GM23338 (cell line): ENCODE measurements at regions not wholly inside any gene's neighbourhood (a gene's known extent, or its start where the extent isn't known, plus 50 kb on each side); places are given as distances from the start of the nearest gene placed in this dataset.

Experiments used
- ATAC-seq: fragments of 200-7000 bp; cut with Tn5 transposase; 3 replicates; pipeline ENCODE4 v1.9.1; 2020
- DNase-seq: peaks from one replicate; pipeline ENCODE4 v3.0.0-alpha.2; 2015; ENCODE audit warnings: low spot score
- H2AFZ ChIP-seq: fragments of 200-600 bp; sonication (generic); 2 replicates; pipeline ENCODE4 v1.8.0; 2016; ENCODE audit warnings: antibody characterized with exemption, mild to moderate bottlenecking, moderate library complexity
- H3F3A ChIP-seq: fragments of 200-600 bp; sonication (generic); replicated peaks from 2 replicates; pipeline ENCODE4 v1.8.0; 2017; ENCODE audit warnings: antibody characterized with exemption, mixed run types, low read depth
- H3K27ac ChIP-seq: fragments of 200-600 bp; sonication (generic); 2 replicates; pipeline ENCODE4 v1.6.1; 2016; ENCODE audit warnings: low read depth
- H3K27me3 ChIP-seq: fragments of 200-600 bp; sonication (generic); 2 replicates; pipeline ENCODE4 v1.8.0; 2016; ENCODE audit warnings: mild to moderate bottlenecking, mixed run types, moderate library complexity; ENCODE audit not compliant: insufficient read depth
- H3K36me3 ChIP-seq: fragments of 200-600 bp; sonication (generic); 2 replicates; pipeline ENCODE4 v1.8.0; 2016; ENCODE audit warnings: mild to moderate bottlenecking; ENCODE audit not compliant: insufficient read depth
- H3K4me1 ChIP-seq: fragments of 200-600 bp; sonication (generic); 2 replicates; pipeline ENCODE4 v1.8.0; 2016; ENCODE audit warnings: mild to moderate bottlenecking, moderate library complexity; ENCODE audit not compliant: insufficient read depth
- H3K4me2 ChIP-seq: fragments of 200-600 bp; sonication (generic); 2 replicates; pipeline ENCODE4 v1.7.1; 2017; ENCODE audit warnings: mixed run types
- H3K4me3 ChIP-seq: fragments of 200-600 bp; sonication (generic); 2 replicates; pipeline ENCODE4 v1.6.1; 2016; ENCODE audit warnings: mixed run types
- H3K79me2 ChIP-seq: fragments of 200-600 bp; sonication (generic); replicated peaks from 2 replicates; pipeline ENCODE4 v1.8.0; 2017; ENCODE audit warnings: mild to moderate bottlenecking; ENCODE audit not compliant: insufficient read depth
- H3K9me2 ChIP-seq: fragments of 200-600 bp; sonication (generic); 2 replicates; pipeline ENCODE4 v1.8.0; 2017; ENCODE audit not compliant: insufficient read depth
- H4K20me1 ChIP-seq: fragments of 200-600 bp; sonication (generic); replicated peaks from 2 replicates; pipeline ENCODE4 v1.8.0; 2017; ENCODE audit warnings: mild to moderate bottlenecking; ENCODE audit not compliant: insufficient read depth
- H3K27ac Mint-ChIP-seq: 2 replicates; pipeline ENCODE4 v1.8.0; 2020; ENCODE audit warnings: inconsistent platforms, mild to moderate bottlenecking, moderate library complexity, mixed read lengths
- H3K27me3 Mint-ChIP-seq: 3 replicates; pipeline ENCODE4 v1.8.0; 2022; ENCODE audit warnings: low read depth, mild to moderate bottlenecking, moderate library complexity, mixed read lengths, inconsistent platforms; ENCODE audit not compliant: insufficient read depth, poor library complexity
- H3K36me3 Mint-ChIP-seq: 3 replicates; pipeline ENCODE4 v1.8.0; 2021; ENCODE audit warnings: low read depth, mild to moderate bottlenecking, inconsistent platforms, moderate library complexity, mixed read lengths
- H3K4me1 Mint-ChIP-seq: 3 replicates; pipeline ENCODE4 v1.8.0; 2020; ENCODE audit warnings: mild to moderate bottlenecking, inconsistent platforms, mixed read lengths
- H3K4me3 Mint-ChIP-seq: 3 replicates; pipeline ENCODE4 v1.8.0; 2021; ENCODE audit warnings: moderate library complexity, mild to moderate bottlenecking, inconsistent platforms, mixed read lengths
- H3K9me3 Mint-ChIP-seq: 3 replicates; pipeline ENCODE4 v1.8.0; 2020; ENCODE audit warnings: moderate library complexity, mild to moderate bottlenecking, inconsistent platforms, mixed read lengths
- CREB1 ChIP-seq: fragments of 250-450 bp; sonication (Bioruptor Pico); IDR thresholded peaks from 2 replicates; pipeline ENCODE4 v1.5.0; 2020; ENCODE audit warnings: low read depth, mild to moderate bottlenecking, moderate library complexity
- EZH2 ChIP-seq: fragments of 200-600 bp; sonication (generic); IDR thresholded peaks from one replicate; pipeline ENCODE4 v1.8.0; 2017; ENCODE audit warnings: antibody characterized with exemption, mild to moderate bottlenecking, low read depth; ENCODE audit not compliant: unreplicated experiment
- EZH2phosphoT487 ChIP-seq: fragments of 200-600 bp; sonication (generic); IDR thresholded peaks from one replicate; pipeline ENCODE4 v1.8.1; 2018; ENCODE audit warnings: antibody characterized with exemption; ENCODE audit not compliant: unreplicated experiment
- JUNB ChIP-seq: IDR thresholded peaks from one replicate; pipeline ENCODE4 v1.6.1; 2016; ENCODE audit warnings: antibody characterized with exemption; ENCODE audit not compliant: unreplicated experiment
- NANOG ChIP-seq: IDR thresholded peaks from 2 replicates; pipeline ENCODE4 v1.6.1; 2016; ENCODE audit warnings: antibody characterized with exemption, borderline replicate concordance
- POLR2AphosphoS5 ChIP-seq: IDR thresholded peaks from 2 replicates; pipeline ENCODE4 v1.6.1; 2016; ENCODE audit warnings: antibody characterized with exemption, low read depth
- STAT1 ChIP-seq: IDR thresholded peaks from one replicate; pipeline ENCODE4 v1.6.1; 2016; ENCODE audit warnings: antibody characterized with exemption; ENCODE audit not compliant: unreplicated experiment
- ZNF114 ChIP-seq: fragments of 250-450 bp; sonication (Bioruptor Pico); IDR thresholded peaks from 2 replicates; pipeline ENCODE4 v1.5.0; 2020; ENCODE audit warnings: mild to moderate bottlenecking, moderate library complexity
- ZNF331 ChIP-seq: fragments of 250-450 bp; sonication (Bioruptor Pico); IDR thresholded peaks from 2 replicates; pipeline ENCODE4 v1.5.0; 2020; ENCODE audit warnings: low read depth, mild to moderate bottlenecking, moderate library complexity
- TF ChIP-seq, protein P1 (sequence below), 2 experiments: fragments of 200-600 bp in 1 of 2; sonication (generic) in 1 of 2; conservative IDR thresholded peaks; 2 replicates each; pipeline versions ENCODE4 v1.5.1 to v1.6.1; 2016 to 2017; ENCODE audit warnings: antibody characterized with exemption in 2 of 2, low read depth in 2 of 2, mild to moderate bottlenecking in 2 of 2, moderate library complexity in 1 of 2
- TF ChIP-seq, protein P2 (sequence below): IDR thresholded peaks from 2 replicates; pipeline ENCODE4 v1.6.1; 2016; ENCODE audit warnings: antibody characterized with exemption
- TF ChIP-seq, protein P3 (sequence below): IDR thresholded peaks from one replicate; pipeline ENCODE4 v1.6.1; 2018; ENCODE audit warnings: antibody characterized with exemption; ENCODE audit not compliant: unreplicated experiment

DNA sequence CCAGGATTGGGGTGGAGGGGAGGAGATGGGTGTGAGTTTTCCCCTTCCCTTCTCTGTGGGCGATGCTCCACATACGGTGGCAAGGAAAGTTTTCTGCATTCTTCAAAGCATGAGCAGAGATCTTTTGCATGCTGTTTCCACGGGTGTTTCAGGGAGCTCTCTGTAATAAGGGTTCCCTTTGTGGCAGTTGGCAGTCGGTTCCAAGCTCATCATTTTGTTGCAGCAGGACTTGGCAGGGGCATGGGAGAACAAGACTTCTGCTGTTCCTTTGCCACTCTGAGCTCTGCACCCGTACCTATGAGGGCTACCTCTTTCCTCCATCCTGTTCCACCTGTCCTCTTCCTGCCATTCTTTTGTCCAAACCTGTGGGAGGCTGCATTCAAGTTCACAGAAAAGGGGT is 71.3 kb upstream of the SPRED2 start (continued):
- no peak for TF ChIP-seq POLR2AphosphoS5
- TF ChIP-seq EZH2phosphoT487 = no peak
- TF ChIP-seq STAT1 = no peak
- TF ChIP-seq NANOG = no peak
- TF ChIP-seq, protein P1, sequence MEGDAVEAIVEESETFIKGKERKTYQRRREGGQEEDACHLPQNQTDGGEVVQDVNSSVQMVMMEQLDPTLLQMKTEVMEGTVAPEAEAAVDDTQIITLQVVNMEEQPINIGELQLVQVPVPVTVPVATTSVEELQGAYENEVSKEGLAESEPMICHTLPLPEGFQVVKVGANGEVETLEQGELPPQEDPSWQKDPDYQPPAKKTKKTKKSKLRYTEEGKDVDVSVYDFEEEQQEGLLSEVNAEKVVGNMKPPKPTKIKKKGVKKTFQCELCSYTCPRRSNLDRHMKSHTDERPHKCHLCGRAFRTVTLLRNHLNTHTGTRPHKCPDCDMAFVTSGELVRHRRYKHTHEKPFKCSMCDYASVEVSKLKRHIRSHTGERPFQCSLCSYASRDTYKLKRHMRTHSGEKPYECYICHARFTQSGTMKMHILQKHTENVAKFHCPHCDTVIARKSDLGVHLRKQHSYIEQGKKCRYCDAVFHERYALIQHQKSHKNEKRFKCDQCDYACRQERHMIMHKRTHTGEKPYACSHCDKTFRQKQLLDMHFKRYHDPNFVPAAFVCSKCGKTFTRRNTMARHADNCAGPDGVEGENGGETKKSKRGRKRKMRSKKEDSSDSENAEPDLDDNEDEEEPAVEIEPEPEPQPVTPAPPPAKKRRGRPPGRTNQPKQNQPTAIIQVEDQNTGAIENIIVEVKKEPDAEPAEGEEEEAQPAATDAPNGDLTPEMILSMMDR (conservative IDR thresholded peaks at IDR 0.05; ENCODE audit: low read depth in 2 of 2) = no peak
- TF ChIP-seq ZNF331 = no peak
- TF ChIP-seq, protein P2, sequence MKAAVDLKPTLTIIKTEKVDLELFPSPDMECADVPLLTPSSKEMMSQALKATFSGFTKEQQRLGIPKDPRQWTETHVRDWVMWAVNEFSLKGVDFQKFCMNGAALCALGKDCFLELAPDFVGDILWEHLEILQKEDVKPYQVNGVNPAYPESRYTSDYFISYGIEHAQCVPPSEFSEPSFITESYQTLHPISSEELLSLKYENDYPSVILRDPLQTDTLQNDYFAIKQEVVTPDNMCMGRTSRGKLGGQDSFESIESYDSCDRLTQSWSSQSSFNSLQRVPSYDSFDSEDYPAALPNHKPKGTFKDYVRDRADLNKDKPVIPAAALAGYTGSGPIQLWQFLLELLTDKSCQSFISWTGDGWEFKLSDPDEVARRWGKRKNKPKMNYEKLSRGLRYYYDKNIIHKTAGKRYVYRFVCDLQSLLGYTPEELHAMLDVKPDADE = no peak
- no peak for TF ChIP-seq EZH2
- TF ChIP-seq CREB1 (CRISPR knock-in tag) = no peak
- no peak for TF ChIP-seq JUNB
- no peak for TF ChIP-seq ZNF114 (CRISPR knock-in tag)

DNA sequence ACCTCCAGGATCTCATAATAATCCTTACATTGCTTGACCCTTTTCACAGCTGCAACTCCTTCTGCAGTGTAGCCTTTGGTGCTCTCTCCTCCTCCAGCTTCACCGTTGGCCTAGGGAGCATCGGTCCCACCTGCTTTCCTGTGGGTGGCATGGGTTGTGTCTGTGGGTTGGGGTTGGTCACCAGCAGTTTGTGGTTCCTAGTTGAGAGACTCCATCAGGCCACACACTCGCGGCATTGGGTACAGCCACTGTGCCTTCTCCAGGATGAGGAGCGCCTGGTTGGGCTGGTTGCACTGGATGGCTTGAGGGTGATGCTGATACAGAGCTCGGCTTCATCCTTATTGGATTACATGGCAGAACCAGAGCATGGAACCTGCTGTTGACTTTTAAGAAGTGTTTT is 69.4 kb upstream of the SPRED2 start:
- H3K4me3 ChIP-seq = no peak overlapping the region
- no peaks in the 10 kb centered on the region for H3K79me2 ChIP-seq
- Mint-ChIP-seq H3K9me3 (no peaks in the 10 kb centered on the region), H3K4me3 (no peak overlapping the region), H3K27ac (no peak overlapping the region), H3K36me3 (no peaks in the 10 kb centered on the region), H3K4me1 (peaks cover 18% of the 10 kb centered on the region), H3K27me3 (peaks cover 5% of the 10 kb centered on the region)
- H2AFZ ChIP-seq = no peak overlapping the region
- H3K9me2 ChIP-seq = no peaks in the 10 kb centered on the region
- no peak overlapping the region for H3K4me2 ChIP-seq
- no peaks in the 10 kb centered on the region for H4K20me1 ChIP-seq
- no peaks in the 10 kb centered on the region for H3K36me3 ChIP-seq
- DNase-seq (no peak), ATAC-seq (no peak)
- H3K27ac ChIP-seq = no peak overlapping the region
- no peaks in the 10 kb centered on the region for H3K27me3 ChIP-seq
- H3K4me1 ChIP-seq = peaks cover 7% of the 10 kb centered on the region; the same call in 1 of the 2 replicates
- H3F3A ChIP-seq = no peaks in the 10 kb centered on the region
- TF ChIP-seq, protein P3, sequence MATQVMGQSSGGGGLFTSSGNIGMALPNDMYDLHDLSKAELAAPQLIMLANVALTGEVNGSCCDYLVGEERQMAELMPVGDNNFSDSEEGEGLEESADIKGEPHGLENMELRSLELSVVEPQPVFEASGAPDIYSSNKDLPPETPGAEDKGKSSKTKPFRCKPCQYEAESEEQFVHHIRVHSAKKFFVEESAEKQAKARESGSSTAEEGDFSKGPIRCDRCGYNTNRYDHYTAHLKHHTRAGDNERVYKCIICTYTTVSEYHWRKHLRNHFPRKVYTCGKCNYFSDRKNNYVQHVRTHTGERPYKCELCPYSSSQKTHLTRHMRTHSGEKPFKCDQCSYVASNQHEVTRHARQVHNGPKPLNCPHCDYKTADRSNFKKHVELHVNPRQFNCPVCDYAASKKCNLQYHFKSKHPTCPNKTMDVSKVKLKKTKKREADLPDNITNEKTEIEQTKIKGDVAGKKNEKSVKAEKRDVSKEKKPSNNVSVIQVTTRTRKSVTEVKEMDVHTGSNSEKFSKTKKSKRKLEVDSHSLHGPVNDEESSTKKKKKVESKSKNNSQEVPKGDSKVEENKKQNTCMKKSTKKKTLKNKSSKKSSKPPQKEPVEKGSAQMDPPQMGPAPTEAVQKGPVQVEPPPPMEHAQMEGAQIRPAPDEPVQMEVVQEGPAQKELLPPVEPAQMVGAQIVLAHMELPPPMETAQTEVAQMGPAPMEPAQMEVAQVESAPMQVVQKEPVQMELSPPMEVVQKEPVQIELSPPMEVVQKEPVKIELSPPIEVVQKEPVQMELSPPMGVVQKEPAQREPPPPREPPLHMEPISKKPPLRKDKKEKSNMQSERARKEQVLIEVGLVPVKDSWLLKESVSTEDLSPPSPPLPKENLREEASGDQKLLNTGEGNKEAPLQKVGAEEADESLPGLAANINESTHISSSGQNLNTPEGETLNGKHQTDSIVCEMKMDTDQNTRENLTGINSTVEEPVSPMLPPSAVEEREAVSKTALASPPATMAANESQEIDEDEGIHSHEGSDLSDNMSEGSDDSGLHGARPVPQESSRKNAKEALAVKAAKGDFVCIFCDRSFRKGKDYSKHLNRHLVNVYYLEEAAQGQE = no peak
- TF ChIP-seq ZNF114 (CRISPR knock-in tag) = no peak
- TF ChIP-seq, protein P1 (conservative IDR thresholded peaks at IDR 0.05; ENCODE audit: low read depth in 2 of 2) = no peak
- no peak for TF ChIP-seq STAT1
- no peak for TF ChIP-seq NANOG
- no peak for TF ChIP-seq POLR2AphosphoS5
- no peak for TF ChIP-seq EZH2phosphoT487
- no peak for TF ChIP-seq EZH2
- TF ChIP-seq, protein P2 = no peak
